GM18505 (cell line): ENCODE measurements at regions not wholly inside any gene's neighbourhood (a gene's known extent, or its start where the extent isn't known, plus 50 kb on each side); places are given as distances from the start of the nearest gene placed in this dataset.

Experiments used
- ATAC-seq: cut with Tn5 transposase; IDR thresholded peaks from one replicate; pipeline ENCODE4 v1.9.1; 2021; ENCODE audit not compliant: unreplicated experiment
- POLR2A ChIP-seq: IDR thresholded peaks from 4 replicates; pipeline ENCODE4 v1.6.1; 2011; ENCODE audit warnings: borderline replicate concordance; ENCODE audit not compliant: insufficient read depth, insufficient read length; ENCODE audit errors: extremely low read depth

GRCh38 chr4:20603671-20604313, 96.5 kb upstream of the PACRGL start:
- ATAC-seq: no peak
- no peak for TF ChIP-seq POLR2A

- no peak for TF ChIP-seq POLR2A
- ATAC-seq: no peak
These were observed 87.9 kb upstream of the PACRGL start for GRCh38 chr4:20612313-20612712.

- TF ChIP-seq POLR2A: no peak
- ATAC-seq: no peak
These were observed 85.4 kb upstream of the PACRGL start for GRCh38 chr4:20614816-20615215.

GRCh38 chr4:20615486-20616260, 84.6 kb upstream of the PACRGL start:
- no peak for ATAC-seq
- no peak for TF ChIP-seq POLR2A

- ATAC-seq: no peak
- no peak for TF ChIP-seq POLR2A
These were observed 83.9 kb upstream of the PACRGL start for GRCh38 chr4:20616313-20616712.

GRCh38 chr4:20616848-20617247, 83.4 kb upstream of the PACRGL start:
- no peak for TF ChIP-seq POLR2A

GRCh38 chr4:20617678-20618396, 82.4 kb upstream of the PACRGL start:
- TF ChIP-seq POLR2A: no peak
- no peak for ATAC-seq

More at GRCh38 chr4:20616848-20617247, 83.4 kb upstream of the PACRGL start:
- ATAC-seq: no peak

GRCh38 chr4:20618731-20619130, 81.5 kb upstream of the PACRGL start:
- no peak for TF ChIP-seq POLR2A
- no peak for ATAC-seq

- no peak for TF ChIP-seq POLR2A
- no peak for ATAC-seq
These were observed 78.8 kb upstream of the PACRGL start for GRCh38 chr4:20621476-20621875.

- no peak for TF ChIP-seq POLR2A
- no peak for ATAC-seq
These were observed 77.6 kb upstream of the PACRGL start for GRCh38 chr4:20622701-20623100.

GRCh38 chr4:20623939-20624338, 76.3 kb upstream of the PACRGL start:
- no peak for ATAC-seq
- no peak for TF ChIP-seq POLR2A

GRCh38 chr4:20624793-20625374, 75.4 kb upstream of the PACRGL start:
- ATAC-seq: no peak

GRCh38 chr4:20625426-20625825, 74.8 kb upstream of the PACRGL start:
- no peak for ATAC-seq
- TF ChIP-seq POLR2A: no peak

More at GRCh38 chr4:20624793-20625374, 75.4 kb upstream of the PACRGL start:
- TF ChIP-seq POLR2A: no peak
